Upper lobe of left lung (tissue), 6 donors: ENCODE measurements at regions not wholly inside any gene's neighbourhood (a gene's known extent, or its start where the extent isn't known, plus 50 kb on each side); places are given as distances from the start of the nearest gene placed in this dataset.

Experiments
- ATAC-seq, 2 donors: fragments of 200-7000 bp; cut with Tn5 transposase; one replicate each; pipeline ENCODE4 v1.9.1; 2022; ENCODE audit warnings: mild to moderate bottlenecking in 2 of 2, moderate library complexity in 2 of 2; ENCODE audit not compliant: low FRiP score in 2 of 2
- DNase-seq, 2 donors: peaks; one replicate each; pipeline ENCODE4 v3.0.0-alpha.2; 2019 to 2020
- H3K27ac ChIP-seq, 4 donors: fragments of 200-600 bp; sonication (generic); one replicate each; pipeline ENCODE4 v1.5.1; 2016 to 2019
- H3K27me3 ChIP-seq, 4 donors: fragments of 200-600 bp; sonication (generic); one replicate each; pipeline ENCODE4 v1.5.1; 2017 to 2019
- H3K36me3 ChIP-seq, 4 donors: fragments of 200-600 bp; sonication (generic); one replicate each; pipeline ENCODE4 v1.5.1; 2016 to 2019
- H3K4me1 ChIP-seq, 4 donors: fragments of 200-600 bp; sonication (generic); one replicate each; pipeline ENCODE4 v1.5.1; 2018 to 2019
- H3K4me3 ChIP-seq, 4 donors: fragments of 200-600 bp; sonication (generic); one replicate each; pipeline ENCODE4 v1.5.1; 2017 to 2019; ENCODE audit warnings: mild to moderate bottlenecking in 2 of 4, moderate library complexity in 1 of 4
- H3K9me3 ChIP-seq, 4 donors: fragments of 200-600 bp; sonication (generic); one replicate each; pipeline ENCODE4 v1.5.1; 2018 to 2019
- EP300 ChIP-seq, 4 donors: sonication (generic); formaldehyde crosslinking; IDR thresholded peaks; one replicate each; pipeline ENCODE4 v1.5.1; 2017; ENCODE audit warnings: antibody characterized with exemption in 4 of 4, control low read depth in 2 of 4
- POLR2A ChIP-seq, 4 donors: fragments of 450-650 bp; IDR thresholded peaks; one replicate each; pipeline ENCODE4 v1.5.1; 2016 to 2017; ENCODE audit warnings: antibody characterized with exemption in 4 of 4, mild to moderate bottlenecking in 2 of 4
- POLR2AphosphoS5 ChIP-seq, 2 donors: sonication (generic); formaldehyde crosslinking; IDR thresholded peaks; one replicate each; pipeline ENCODE4 v1.5.1; 2017; ENCODE audit warnings: antibody characterized with exemption in 2 of 2
- WGBS, 2 donors: methylation state at CpG; one replicate each; pipeline ENCODE4 v1.1.5; 2017 to 2018; 5-methylcytosine and 5-hydroxymethylcytosine counted together
- TF ChIP-seq, protein P1 (sequence below), 6 experiments: fragments of 450-650 bp in 4 of 6; fragments of 200-600 bp in 2 of 6; sonication (generic) in 2 of 6; IDR thresholded peaks; one replicate each; pipeline ENCODE4 v1.5.1; 2016 to 2019; ENCODE audit warnings: antibody characterized with exemption in 6 of 6
- donor health status: DM: no; HTN: no; CAD: no; lungs with moderate emphysema.
- donor health status: DM: no; HTN: yes; CAD: no; lungs with severe emphysema.

DNA sequence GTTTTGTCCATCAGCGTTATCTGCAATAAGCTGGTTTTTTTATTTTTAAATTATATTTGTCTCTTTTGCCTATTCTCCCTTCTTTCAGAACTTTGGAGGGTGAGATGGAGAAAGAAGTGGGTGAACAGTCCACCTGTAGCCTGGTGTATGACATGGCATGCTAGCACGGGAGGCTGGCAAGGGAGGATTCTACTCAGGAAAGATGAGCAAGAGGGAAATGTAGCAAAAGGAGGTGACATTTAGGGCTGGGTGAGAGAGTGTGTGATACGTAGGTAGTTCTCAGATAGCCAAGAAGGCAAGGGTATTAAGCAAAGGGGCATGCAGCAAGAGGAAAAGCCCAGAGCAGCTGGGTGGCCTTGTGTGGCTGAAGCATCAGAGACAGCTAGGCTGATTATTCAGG, 612.9 kb upstream of the IGFBP3 start:
- Histone ChIP-seq H3K36me3 (no peaks in the 10 kb centered on the region), H3K27me3 (no peaks in the 10 kb centered on the region), H3K27ac (no peak overlapping the region), H3K4me3 (no peak overlapping the region), H3K9me3 (peaks cover 0 to 4% (median 0%) of the 10 kb centered on the region in 4 donors), H3K4me1 (no peaks in the 10 kb centered on the region)
- DNase-seq: no peak
- WGBS, 2 donors: 87 to 88% methylated on average over 3 of the region's 3 CpGs
- TF ChIP-seq EP300 (IDR thresholded peaks at IDR 0.05): no peak
- TF ChIP-seq, protein P1, sequence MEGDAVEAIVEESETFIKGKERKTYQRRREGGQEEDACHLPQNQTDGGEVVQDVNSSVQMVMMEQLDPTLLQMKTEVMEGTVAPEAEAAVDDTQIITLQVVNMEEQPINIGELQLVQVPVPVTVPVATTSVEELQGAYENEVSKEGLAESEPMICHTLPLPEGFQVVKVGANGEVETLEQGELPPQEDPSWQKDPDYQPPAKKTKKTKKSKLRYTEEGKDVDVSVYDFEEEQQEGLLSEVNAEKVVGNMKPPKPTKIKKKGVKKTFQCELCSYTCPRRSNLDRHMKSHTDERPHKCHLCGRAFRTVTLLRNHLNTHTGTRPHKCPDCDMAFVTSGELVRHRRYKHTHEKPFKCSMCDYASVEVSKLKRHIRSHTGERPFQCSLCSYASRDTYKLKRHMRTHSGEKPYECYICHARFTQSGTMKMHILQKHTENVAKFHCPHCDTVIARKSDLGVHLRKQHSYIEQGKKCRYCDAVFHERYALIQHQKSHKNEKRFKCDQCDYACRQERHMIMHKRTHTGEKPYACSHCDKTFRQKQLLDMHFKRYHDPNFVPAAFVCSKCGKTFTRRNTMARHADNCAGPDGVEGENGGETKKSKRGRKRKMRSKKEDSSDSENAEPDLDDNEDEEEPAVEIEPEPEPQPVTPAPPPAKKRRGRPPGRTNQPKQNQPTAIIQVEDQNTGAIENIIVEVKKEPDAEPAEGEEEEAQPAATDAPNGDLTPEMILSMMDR (IDR thresholded peaks at IDR 0.05): no peak
- ATAC-seq: no peak

DNA sequence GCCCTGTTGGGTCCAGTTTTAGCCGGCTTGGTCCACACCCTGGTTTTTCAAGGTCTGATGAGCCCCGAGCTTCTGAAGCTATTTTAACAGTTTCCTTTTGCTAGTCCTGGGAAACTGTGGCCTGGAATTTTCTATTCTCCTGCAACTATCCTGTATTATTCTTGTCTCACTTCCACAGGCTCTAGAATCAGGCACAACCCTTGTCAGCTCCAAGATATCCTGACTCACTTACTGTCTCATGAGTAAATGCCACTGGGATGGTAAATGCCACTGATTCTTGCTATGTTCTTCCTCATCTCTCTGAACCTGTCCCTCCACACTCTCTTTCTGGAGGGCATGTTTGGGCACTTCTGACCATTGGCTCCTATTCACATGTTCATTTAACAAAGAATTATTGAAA, 611.5 kb upstream of the IGFBP3 start:
- Histone ChIP-seq H3K36me3 (no peaks in the 10 kb centered on the region), H3K4me1 (no peaks in the 10 kb centered on the region), H3K27ac (no peak overlapping the region), H3K27me3 (no peaks in the 10 kb centered on the region), H3K9me3 (peaks cover 0 to 5% (median 3%) of the 10 kb centered on the region in 4 donors), H3K4me3 (no peak overlapping the region)
- ATAC-seq (no peak), DNase-seq (no peak)
- 67 to 82% methylated on average over 2 of the region's 2 CpGs for WGBS, 2 donors
- TF ChIP-seq POLR2A (IDR thresholded peaks at IDR 0.05): no peak
- TF ChIP-seq, protein P1 (IDR thresholded peaks at IDR 0.05): no peak
- TF ChIP-seq EP300 (IDR thresholded peaks at IDR 0.05): no peak
- no peak for TF ChIP-seq POLR2AphosphoS5 (IDR thresholded peaks at IDR 0.05)

DNA sequence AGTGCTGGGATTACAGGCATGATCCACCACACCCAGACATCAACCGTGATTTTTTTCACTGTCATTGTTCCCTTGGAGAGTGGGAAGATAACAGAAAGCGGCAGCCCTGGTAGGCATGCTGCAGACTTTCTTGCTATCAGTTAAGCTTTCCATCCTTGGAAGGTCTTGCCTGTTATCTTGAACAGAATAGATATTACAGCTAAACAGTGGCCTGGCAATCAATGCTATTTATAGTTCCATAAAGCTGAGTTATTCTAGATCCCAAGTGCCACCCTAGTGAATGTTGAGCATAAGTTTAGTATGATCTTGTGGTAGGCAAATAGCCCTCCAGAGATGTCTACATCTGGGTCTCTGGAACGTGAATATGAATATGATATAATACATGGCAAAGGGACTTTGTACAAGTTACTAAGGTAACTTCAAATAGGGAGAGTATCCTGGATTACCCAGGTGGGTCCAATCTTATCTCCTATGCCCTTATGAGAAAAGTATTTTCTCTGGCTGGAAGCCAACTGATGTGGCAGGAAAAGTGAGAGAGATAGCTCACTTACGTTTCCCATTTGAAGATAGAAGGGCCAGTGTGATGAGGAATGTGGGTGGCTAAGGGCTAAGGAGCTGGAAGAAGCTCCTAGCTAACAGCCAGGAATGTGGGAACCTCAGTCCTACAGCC, 609.1 kb upstream of the IGFBP3 start:
- Histone ChIP-seq H3K27me3 (no peaks in the 10 kb centered on the region), H3K9me3 (peaks cover 0 to 11% (median 5%) of the 10 kb centered on the region in 4 donors), H3K4me3 (no peak overlapping the region), H3K4me1 (no peaks in the 10 kb centered on the region), H3K36me3 (no peaks in the 10 kb centered on the region), H3K27ac (no peak overlapping the region)
- ATAC-seq (no peak), DNase-seq (no peak)
- TF ChIP-seq EP300 (IDR thresholded peaks at IDR 0.05) (no peak), POLR2AphosphoS5 (IDR thresholded peaks at IDR 0.05) (no peak), POLR2A (IDR thresholded peaks at IDR 0.05) (no peak)
- TF ChIP-seq, protein P1 (IDR thresholded peaks at IDR 0.05): no peak
- 78 to 79% methylated on average over 4 of the region's 4 CpGs for WGBS, 2 donors

DNA sequence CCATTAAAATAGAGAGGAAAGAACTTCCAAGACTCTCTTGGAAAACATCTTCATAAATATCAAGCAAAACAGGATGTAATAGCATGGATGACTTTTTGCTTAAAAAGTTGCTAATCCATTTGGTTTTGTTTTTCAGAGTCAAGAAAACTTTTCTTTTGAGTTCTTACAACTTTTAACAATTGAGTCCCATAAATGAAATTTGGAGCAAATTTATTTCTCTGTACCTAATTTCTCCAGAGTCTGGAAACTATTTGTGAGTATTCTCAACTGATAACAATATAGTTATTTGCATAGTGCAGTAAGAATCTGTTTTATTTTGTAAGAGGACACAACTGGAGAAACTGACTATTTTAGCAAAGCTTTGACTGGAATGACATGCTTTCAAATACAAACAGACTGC, 606.3 kb upstream of the IGFBP3 start:
- Histone ChIP-seq H3K4me1 (no peaks in the 10 kb centered on the region), H3K27me3 (no peaks in the 10 kb centered on the region), H3K4me3 (no peak overlapping the region), H3K9me3 (peaks cover 0 to 11% (median 5%) of the 10 kb centered on the region in 4 donors), H3K27ac (no peak overlapping the region), H3K36me3 (no peaks in the 10 kb centered on the region)
- no peak for ATAC-seq
- no peak for DNase-seq
- TF ChIP-seq POLR2AphosphoS5 (IDR thresholded peaks at IDR 0.05): no peak
- no peak for TF ChIP-seq EP300 (IDR thresholded peaks at IDR 0.05)
- TF ChIP-seq, protein P1 (IDR thresholded peaks at IDR 0.05): no peak
- TF ChIP-seq POLR2A (IDR thresholded peaks at IDR 0.05): no peak

DNA sequence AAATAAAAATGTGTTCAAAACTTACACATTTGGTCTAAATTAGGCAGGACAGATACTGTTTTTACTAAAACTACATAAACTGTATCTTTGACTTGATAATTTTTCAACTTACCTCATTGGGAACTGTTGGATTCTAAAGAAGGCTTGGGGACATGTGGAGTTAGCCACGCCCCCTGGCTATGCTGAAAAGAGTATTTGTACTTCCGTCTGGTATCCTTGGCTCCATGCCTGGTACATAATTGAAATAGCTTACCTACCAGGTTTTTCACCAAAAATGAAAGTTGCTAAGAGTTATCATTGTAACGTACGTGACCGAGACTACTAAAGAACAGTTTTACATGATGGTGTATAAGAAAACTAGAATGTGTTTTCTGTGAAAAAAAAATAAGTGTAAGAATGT, 604.8 kb upstream of the IGFBP3 start:
- H3K4me1 ChIP-seq: no peaks in the 10 kb centered on the region
- TF ChIP-seq EP300 (IDR thresholded peaks at IDR 0.05): no peak
- no peak for TF ChIP-seq POLR2A (IDR thresholded peaks at IDR 0.05)
- TF ChIP-seq, protein P1 (IDR thresholded peaks at IDR 0.05): no peak
- TF ChIP-seq POLR2AphosphoS5 (IDR thresholded peaks at IDR 0.05): no peak
- ATAC-seq: no peak

More for the DNA sequence above, 604.8 kb upstream of the IGFBP3 start:
- WGBS, 2 donors: 53 to 58% methylated on average over 5 of the region's 5 CpGs
- no peak for DNase-seq
- no peak overlapping the region for H3K4me3 ChIP-seq
- no peaks in the 10 kb centered on the region for H3K27me3 ChIP-seq
- no peaks in the 10 kb centered on the region for H3K36me3 ChIP-seq
- no peak overlapping the region for H3K27ac ChIP-seq
- H3K9me3 ChIP-seq: peaks cover 0 to 11% (median 5%) of the 10 kb centered on the region in 4 donors
